K562 (cell line): ENCODE measurements at regions not wholly inside any gene's neighbourhood (a gene's known extent, or its start where the extent isn't known, plus 50 kb on each side); places are given as distances from the start of the nearest gene placed in this dataset.

Experiments
- FUS ChIP-seq: fragments of 200-400 bp; formaldehyde crosslinking; optimal IDR thresholded peaks from 2 replicates; pipeline ENCODE3; 2017; ENCODE audit warnings: low read depth, low read length
- JUN ChIP-seq, 2 experiments: sonication (generic) in 1 of 2; formaldehyde crosslinking in 1 of 2; IDR thresholded peaks; 2 replicates each; pipeline versions ENCODE4 v1.6.1 to v1.8.0; 2012 to 2022; ENCODE audit warnings: borderline replicate concordance in 2 of 2, mild to moderate bottlenecking in 2 of 2, improper control_type of control experiment in 1 of 2, low read depth in 1 of 2, low read length in 1 of 2, missing genetic modification reagents in 1 of 2
- ZBTB1 ChIP-seq: sonication (generic); formaldehyde crosslinking; IDR thresholded peaks from 2 replicates; pipeline ENCODE4 v1.8.1; 2023; ENCODE audit warnings: missing genetic modification reagents, low read depth, mild to moderate bottlenecking, borderline replicate concordance
- ZNF354B ChIP-seq: fragments of 250-450 bp; sonication (Bioruptor Pico); IDR thresholded peaks from 2 replicates; pipeline ENCODE4 v1.4.0; 2020
- ZNF764 ChIP-seq: fragments of 250-450 bp; sonication (Bioruptor Pico); IDR thresholded peaks from 2 replicates; pipeline ENCODE4 v1.4.0; 2020; ENCODE audit warnings: low read depth, mild to moderate bottlenecking, moderate library complexity
- TF ChIP-seq, protein P1 (sequence below): fragments of 250-450 bp; sonication (Bioruptor Pico); IDR thresholded peaks from 2 replicates; pipeline ENCODE4 v1.4.0; 2020; ENCODE audit warnings: mild to moderate bottlenecking, moderate library complexity, borderline replicate concordance
- TF ChIP-seq, protein P2 (sequence below): fragments of 250-450 bp; sonication (Bioruptor Pico); IDR thresholded peaks from 2 replicates; pipeline ENCODE4 v1.5.0; 2020; ENCODE audit warnings: mild to moderate bottlenecking, borderline replicate concordance

DNA sequence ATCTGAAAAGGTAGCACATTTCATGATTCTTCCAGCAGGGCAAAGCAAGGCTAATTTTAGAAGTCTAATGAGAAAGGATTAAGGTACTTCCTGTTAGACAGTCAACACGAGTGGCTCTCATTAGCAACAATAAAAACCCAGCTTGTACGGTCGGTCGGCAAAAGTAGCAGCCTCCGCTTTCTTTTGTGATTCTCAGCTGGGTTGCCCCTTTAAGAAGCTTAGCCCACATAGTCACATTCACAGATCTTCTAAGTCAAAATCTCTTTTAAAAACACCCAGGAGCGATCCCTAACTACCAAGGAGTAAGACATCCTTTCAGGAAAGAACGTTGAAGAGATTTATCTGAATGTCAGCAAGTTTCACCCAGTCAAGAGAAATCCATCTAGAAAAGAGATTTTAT lies 684.8 kb downstream of the DIAPH3 start:
- TF ChIP-seq, protein P1, sequence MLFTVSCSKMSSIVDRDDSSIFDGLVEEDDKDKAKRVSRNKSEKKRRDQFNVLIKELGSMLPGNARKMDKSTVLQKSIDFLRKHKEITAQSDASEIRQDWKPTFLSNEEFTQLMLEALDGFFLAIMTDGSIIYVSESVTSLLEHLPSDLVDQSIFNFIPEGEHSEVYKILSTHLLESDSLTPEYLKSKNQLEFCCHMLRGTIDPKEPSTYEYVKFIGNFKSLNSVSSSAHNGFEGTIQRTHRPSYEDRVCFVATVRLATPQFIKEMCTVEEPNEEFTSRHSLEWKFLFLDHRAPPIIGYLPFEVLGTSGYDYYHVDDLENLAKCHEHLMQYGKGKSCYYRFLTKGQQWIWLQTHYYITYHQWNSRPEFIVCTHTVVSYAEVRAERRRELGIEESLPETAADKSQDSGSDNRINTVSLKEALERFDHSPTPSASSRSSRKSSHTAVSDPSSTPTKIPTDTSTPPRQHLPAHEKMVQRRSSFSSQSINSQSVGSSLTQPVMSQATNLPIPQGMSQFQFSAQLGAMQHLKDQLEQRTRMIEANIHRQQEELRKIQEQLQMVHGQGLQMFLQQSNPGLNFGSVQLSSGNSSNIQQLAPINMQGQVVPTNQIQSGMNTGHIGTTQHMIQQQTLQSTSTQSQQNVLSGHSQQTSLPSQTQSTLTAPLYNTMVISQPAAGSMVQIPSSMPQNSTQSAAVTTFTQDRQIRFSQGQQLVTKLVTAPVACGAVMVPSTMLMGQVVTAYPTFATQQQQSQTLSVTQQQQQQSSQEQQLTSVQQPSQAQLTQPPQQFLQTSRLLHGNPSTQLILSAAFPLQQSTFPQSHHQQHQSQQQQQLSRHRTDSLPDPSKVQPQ (CRISPR knock-in tag) = no peak
- no peak for TF ChIP-seq ZNF354B (CRISPR knock-in tag)
- TF ChIP-seq ZBTB1 (CRISPR knock-in tag) = no peak
- no peak for TF ChIP-seq ZNF764 (CRISPR knock-in tag)
- no peak for TF ChIP-seq JUN (IDR thresholded peaks at IDR 0.05; ENCODE audit: borderline replicate concordance, low read depth, low read length)
- TF ChIP-seq JUN (CRISPR knock-in tag; IDR thresholded peaks at IDR 0.05; ENCODE audit: borderline replicate concordance) = no peak
- TF ChIP-seq, protein P2, sequence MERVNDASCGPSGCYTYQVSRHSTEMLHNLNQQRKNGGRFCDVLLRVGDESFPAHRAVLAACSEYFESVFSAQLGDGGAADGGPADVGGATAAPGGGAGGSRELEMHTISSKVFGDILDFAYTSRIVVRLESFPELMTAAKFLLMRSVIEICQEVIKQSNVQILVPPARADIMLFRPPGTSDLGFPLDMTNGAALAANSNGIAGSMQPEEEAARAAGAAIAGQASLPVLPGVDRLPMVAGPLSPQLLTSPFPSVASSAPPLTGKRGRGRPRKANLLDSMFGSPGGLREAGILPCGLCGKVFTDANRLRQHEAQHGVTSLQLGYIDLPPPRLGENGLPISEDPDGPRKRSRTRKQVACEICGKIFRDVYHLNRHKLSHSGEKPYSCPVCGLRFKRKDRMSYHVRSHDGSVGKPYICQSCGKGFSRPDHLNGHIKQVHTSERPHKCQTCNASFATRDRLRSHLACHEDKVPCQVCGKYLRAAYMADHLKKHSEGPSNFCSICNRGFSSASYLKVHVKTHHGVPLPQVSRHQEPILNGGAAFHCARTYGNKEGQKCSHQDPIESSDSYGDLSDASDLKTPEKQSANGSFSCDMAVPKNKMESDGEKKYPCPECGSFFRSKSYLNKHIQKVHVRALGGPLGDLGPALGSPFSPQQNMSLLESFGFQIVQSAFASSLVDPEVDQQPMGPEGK = no peak
- TF ChIP-seq FUS = no peak
